GM06990 (cell line): ENCODE measurements at regions not wholly inside any gene's neighbourhood (a gene's known extent, or its start where the extent isn't known, plus 50 kb on each side); places are given as distances from the start of the nearest gene placed in this dataset.

Source experiments
- DNase-seq: peaks from one replicate; pipeline ENCODE4 v3.0.0-alpha.2; 2011; ENCODE audit not compliant: insufficient read length; ENCODE audit errors: extremely low read depth
- H3K27me3 ChIP-seq: replicated peaks from 2 replicates; pipeline ENCODE4 v1.6.0; 2011; ENCODE audit warnings: low read length; ENCODE audit not compliant: control insufficient read depth, insufficient read depth
- H3K36me3 ChIP-seq: 2 replicates; pipeline ENCODE4 v1.5.1; 2011; ENCODE audit warnings: low read length; ENCODE audit not compliant: control insufficient read depth, insufficient read depth
- H3K4me3 ChIP-seq: replicated peaks from 2 replicates; pipeline ENCODE4 v1.5.1; 2011; ENCODE audit warnings: low read depth, mild to moderate bottlenecking, control low read depth, low read length
- CTCF ChIP-seq: IDR thresholded peaks from 2 replicates; pipeline ENCODE4 v1.5.1; 2011; ENCODE audit warnings: low read length, control low read depth, mild to moderate bottlenecking, inconsistent platforms; ENCODE audit not compliant: insufficient read depth, poor library complexity, severe bottlenecking

GRCh38 chr2:126824663-126825062 lies 74.0 kb upstream of the TEX51 start:
- no peak for DNase-seq
- no peak overlapping the region for H3K4me3 ChIP-seq
- TF ChIP-seq CTCF, result no peak
- no peaks in the 10 kb centered on the region; the same call in 1 of the 2 replicates for H3K27me3 ChIP-seq
- no peaks in the 10 kb centered on the region for H3K36me3 ChIP-seq

- DNase-seq, result no peak
- no peak for TF ChIP-seq CTCF
- Histone ChIP-seq H3K27me3 (no peaks in the 10 kb centered on the region; the same call in 1 of the 2 replicates), H3K4me3 (no peak overlapping the region), H3K36me3 (no peaks in the 10 kb centered on the region)
Observed at GRCh38 chr2:126825316-126825715, 73.4 kb upstream of the TEX51 start.

GRCh38 chr2:126826491-126826890 lies 72.2 kb upstream of the TEX51 start:
- Histone ChIP-seq H3K4me3 (no peak overlapping the region), H3K36me3 (no peaks in the 10 kb centered on the region), H3K27me3 (no peaks in the 10 kb centered on the region; the same call in 1 of the 2 replicates)
- no peak for DNase-seq
- TF ChIP-seq CTCF, result no peak

- DNase-seq, result no peak
- H3K4me3 ChIP-seq, result no peak overlapping the region
- no peaks in the 10 kb centered on the region for H3K36me3 ChIP-seq
- no peaks in the 10 kb centered on the region; the same call in 1 of the 2 replicates for H3K27me3 ChIP-seq
- TF ChIP-seq CTCF, result no peak
Observed at GRCh38 chr2:126827371-126827770, 71.3 kb upstream of the TEX51 start.

GRCh38 chr2:126828051-126828450 lies 70.6 kb upstream of the TEX51 start:
- Histone ChIP-seq H3K36me3 (no peaks in the 10 kb centered on the region), H3K4me3 (no peak overlapping the region), H3K27me3 (no peaks in the 10 kb centered on the region; the same call in 1 of the 2 replicates)
- no peak for TF ChIP-seq CTCF
- no peak for DNase-seq

- no peak overlapping the region for H3K4me3 ChIP-seq
- H3K36me3 ChIP-seq, result no peaks in the 10 kb centered on the region
- DNase-seq, result no peak
- TF ChIP-seq CTCF, result no peak
- no peaks in the 10 kb centered on the region; the same call in 1 of the 2 replicates for H3K27me3 ChIP-seq
Observed at GRCh38 chr2:126828491-126828890, 70.2 kb upstream of the TEX51 start.
